ENCODE measurements at regions not wholly inside any gene's neighbourhood (a gene's known extent, or its start where the extent isn't known, plus 50 kb on each side); places are given as distances from the start of the nearest gene placed in this dataset.

DNA sequence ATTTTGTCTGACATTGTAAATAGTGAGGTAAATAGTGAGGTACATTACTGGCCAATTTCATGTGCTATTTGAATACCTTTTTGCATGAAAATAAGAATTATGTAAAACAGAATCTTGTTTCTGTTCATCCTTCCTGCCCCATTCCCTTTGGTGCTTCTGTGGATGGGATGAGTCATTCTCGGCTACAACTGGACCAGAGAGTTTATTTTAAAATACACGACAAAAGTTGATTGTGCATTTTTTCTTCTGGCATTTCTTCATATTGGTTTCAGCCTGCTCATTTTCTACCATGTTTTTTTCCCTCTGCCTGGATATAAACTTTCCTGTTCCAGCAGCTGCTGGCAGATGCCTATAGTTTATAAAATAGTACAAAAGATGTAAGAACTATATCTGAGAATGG, 107.5 kb downstream of the CYSLTR2 start:
- DNase-seq: no peak

DNA sequence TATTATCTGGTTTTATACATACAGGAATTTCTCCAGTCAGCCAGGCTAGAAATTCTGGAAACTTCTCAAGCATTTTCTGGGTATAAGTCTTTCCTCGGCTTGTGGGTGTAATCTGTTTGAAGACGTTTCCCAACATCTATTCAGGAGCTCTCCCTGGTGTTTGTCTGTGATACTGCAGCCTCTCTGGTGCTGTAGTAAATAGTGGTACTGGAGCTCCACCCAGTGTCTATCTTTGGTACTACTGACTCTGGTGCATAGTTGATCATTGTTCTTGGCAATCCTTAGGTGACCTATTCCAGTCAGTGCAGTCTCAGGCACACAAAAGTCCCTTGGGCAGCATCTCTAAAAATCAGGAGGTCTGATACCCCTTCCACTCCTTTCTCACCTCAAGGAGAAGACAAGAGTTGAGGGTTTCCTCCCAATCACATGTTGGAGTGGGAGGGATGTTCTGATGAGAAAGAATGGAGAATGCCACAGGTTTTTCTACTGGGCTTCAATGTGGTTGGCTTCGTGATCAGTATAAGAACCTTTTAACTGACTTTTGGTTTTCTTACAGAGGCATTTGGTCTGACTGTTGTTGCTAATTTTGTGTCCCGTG, 115.5 kb downstream of the CYSLTR2 start:
- peak; percentile 80 for DNase-seq

DNA sequence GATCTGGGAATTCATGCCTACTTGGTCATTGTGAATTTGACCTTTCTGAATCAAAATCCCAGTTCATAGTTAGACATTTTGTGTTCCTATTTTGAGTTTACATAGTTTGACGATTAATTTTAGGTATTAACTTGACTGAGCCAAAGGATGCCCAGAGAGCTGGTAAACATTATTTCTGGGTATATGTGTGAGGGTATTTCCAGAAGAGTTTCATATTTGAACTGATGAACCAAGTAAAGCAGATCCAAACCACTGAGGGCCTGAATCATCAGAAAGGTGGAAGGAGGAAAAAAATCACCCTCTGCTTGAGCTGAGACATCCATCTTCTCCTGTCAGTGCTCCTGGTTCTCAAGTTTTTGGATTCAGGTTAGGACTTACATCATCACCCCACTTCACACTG, 116.6 kb downstream of the CYSLTR2 start:
- DNase-seq: no peak

DNA sequence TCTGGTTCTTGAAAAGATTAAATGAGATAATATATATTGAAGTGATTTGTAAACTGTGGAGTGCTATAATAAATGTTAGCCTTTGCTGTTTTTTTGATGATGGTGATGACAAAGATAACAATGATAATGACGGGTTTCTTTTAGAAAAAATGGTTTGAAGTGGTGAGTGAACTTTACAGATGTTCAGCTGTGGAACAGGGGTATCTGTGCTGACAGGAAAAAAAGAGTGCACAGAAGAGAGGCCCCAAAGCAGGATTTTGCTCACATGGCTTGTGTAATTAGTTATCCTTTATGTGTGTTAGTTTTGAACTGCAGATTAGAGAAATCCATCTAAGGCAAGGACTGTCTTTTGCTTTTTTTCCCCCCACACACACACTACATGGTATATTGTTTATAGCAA, 119.2 kb downstream of the CYSLTR2 start:
- no peak for DNase-seq

DNA sequence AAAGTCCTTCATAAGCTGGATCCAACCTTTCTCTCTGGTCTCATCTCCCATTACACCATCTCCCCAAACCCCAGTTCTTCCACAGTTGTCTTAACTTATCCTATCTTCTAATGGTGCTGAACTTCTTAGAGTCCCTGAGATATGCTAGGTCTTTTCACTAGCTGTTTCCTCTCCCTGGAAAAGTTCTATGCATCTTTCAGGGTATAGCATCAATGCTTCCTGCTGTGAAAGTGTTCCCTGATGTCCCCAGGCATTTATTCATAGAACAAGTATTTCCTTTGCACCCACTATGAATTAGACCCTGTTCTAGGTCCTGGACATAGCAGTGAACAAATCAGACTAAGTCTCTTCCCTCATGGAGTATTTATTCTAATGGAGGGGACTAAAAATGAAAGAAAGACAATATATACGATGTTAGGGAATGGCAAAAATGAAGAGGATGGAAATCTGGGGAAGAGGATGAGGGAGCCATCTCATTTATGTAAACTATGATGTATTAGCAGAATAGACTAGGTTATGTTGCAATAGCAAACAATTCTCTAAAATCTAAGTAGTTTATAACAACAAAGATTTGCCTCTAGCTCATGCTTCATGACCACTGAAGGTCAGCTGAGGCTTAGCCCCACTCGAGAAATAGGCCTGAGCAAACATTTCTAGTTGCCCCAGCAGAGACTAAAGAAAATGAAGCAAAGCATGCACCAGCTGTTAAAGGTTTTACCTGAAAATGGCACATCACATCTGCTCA, 120.0 kb downstream of the CYSLTR2 start:
- no peak for DNase-seq

DNA sequence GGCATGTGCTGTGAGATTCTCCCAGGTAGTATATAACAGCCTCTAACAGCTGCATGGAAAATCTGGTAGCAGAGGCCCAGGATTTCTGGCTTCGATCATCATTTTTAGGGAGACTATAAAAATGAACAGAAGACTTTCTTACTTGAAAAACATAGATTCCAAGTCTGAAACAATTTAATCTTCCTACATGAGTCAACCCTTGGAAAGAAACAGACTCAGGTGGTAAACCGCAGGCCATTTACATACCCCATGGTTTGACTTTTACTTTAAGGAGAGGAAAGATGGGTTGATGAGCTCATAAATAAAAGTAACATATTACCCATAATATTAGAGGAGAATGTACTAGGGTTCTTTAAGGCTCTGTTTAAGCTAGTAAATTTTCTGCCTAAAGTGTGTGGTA, 121.6 kb downstream of the CYSLTR2 start:
- no peak for DNase-seq

DNA sequence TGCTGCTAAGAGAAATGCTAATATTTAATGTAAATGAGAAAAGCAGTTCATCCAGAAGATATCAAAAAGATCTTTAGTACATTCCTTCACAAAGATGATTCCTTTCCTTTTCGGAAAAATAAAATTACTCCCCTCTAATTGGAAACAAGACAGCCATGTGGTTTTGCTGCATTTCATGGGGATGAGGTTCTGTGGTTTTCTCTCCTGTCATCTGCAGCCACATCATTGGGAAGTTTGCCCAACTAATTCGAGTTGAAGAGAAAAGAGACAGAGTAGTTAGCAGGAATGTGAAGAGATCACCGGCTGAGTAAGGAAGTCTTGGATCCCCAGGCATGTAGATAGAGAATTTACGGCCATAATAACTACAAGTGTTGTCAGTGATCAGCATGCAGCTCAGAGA, 122.1 kb downstream of the CYSLTR2 start:
- DNase-seq: no peak

DNA sequence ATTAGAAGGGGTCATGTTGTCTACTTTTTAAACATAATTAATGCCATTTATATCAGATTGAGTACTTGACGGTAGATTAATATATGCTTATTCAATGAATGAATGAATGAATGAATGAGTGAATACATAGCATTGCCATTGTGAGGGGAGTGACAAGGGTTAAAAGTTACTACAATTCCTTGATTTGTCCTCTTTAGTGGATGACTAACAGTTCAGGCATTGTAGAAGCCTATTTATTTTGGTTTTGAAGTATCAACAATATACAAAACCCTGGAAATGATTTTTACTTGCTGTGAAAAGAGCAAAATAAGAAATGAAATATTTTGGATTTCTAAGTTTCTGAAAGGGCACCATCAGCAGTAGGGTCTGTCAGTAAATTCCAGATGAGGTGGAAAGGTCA, 122.7 kb downstream of the CYSLTR2 start:
- no peak for DNase-seq

DNA sequence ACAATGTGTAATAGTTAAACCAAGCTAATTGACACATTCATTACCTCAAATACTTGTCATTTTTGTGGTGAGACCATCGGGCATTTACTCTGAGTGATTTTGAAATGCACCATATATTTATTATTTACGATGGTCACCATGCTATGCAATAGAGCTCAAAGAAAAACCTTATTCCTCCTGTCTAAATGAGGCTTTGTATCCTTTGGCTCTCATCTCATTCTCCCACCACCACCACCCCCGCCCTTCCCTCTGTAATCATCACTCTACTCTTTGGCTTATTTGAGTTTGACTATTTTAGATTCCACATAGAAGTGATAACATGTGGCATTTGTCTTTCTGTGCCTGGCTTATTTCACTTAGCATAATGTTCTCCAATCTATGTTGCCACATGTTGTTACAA, 124.9 kb downstream of the CYSLTR2 start:
- no peak for DNase-seq

DNA sequence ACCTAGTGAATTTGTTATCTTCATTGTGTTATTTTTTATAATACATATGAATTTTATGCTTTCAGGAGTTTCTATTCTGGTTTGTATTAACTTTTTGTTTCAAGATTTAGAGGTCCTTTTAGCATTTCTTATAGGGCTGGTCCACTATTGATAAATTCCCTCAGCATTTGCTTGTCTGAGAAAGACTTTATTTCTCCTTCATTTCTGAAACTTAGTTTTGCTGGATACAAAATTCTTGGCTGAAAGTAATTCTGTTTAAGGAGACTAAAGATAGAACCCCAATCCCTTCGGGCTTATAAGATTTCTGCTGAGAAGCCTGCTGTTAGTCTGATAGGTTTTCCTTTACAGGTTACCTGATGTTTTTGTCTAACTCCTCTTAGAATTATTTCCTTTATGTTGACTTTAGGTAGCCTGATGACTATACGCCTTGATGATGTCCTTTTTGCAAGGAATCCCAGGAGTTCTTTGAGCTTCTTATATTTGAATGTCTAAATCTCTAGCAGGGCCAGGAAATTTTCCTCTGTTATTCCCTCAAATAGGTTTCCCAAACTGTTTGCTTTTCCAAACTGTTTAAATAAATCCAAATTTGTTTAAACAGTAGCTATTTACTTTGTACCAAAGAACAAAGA, 127.1 kb downstream of the CYSLTR2 start:
- no peak for DNase-seq

DNA sequence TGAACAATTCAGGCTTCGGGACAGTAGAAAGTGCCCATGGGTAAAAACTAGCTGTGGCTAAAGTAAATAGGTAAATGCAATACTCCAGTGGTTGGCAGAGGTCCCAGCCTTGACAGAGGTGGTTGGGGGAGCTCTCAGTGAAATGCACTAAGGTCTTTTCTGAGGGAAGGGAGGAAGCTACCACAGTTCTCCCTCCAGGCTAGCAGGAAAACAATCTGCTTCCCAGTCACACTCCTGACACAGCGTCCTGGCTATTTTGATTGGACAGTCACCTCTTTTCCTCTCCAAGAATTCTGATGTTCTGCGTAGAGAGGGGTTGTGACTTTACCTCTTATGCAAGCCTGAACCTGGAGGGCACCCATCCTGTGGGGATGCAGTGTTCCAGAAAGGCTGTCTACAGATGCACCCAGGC, 128.7 kb downstream of the CYSLTR2 start:
- no peak for DNase-seq

DNA sequence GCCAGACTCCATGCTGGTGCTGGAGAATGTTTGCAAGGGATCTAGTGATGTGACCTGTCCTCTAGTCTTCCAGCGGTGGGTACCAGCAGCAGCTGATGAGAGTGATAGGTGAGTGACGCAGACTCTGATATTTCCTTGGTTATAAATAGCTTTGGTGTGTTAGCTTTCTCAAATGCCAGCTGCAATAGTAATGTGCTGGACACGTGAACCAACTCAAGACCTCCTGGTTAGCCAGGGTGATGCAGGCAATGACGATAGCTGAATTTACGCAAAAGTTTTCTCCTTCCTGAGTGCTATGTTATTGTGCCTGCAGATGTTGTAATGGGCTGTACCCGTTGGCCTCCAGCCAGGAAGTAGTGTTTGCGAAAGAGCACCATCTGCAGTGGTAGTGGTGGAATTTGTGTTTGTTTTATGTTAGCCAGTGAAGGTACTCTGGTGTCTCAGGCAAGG, 129.5 kb downstream of the CYSLTR2 start:
- peak; percentile 97 for DNase-seq

DNA sequence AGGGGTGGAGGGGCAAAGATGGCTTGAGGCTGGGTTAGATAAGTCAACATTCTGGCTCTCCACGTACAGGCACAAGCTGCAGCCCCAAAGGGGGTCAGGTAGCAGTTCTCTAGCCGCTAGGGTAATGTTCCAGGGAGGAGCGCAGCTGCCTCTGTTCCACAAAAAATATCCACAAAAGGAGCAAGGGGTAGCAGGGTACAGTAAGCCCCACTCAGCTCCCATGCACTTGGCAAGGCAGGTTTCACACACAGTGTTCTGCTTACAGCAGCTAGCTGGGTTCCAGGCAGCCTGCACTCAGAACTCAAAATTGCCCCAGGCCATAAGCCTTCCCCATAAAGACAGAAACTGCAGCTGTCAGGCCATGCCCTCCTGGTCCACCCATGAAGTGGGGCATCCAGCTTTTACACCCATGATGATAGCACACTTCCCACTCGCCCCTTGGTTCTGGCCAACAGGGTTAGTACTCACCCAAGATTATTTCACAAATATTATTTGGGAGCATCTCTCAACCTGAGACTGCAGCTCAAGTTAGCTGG, 130.0 kb downstream of the CYSLTR2 start:
- no peak for DNase-seq

DNA sequence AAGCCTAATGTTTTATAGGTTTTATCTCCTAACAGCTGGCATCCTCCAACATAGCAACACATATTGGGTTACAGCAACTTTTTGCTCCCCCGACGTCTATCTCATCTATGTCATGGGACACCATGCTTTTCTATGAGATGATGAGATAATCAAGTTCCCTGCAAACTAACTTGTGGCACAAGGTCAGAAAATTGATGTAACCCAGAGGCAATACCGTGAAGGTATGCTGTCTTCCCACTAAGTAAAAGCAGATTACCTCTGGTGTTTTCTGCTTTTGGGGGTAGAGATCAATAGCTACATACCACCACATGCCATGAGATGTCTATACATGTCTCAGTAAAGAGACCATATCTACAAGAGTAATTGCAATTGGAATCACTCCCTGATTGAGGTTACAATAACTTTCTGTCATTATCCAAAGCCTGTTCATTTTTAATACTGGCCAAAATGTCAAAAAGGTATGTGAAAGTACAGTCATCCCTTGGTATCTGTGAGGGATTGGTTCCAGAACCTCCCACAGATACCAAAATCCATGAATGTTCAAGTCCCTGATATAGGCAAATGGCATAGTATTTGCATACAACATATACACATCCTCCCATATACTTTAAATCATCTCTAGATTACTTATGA, 131.3 kb downstream of the CYSLTR2 start:
- DNase-seq: no peak

DNA sequence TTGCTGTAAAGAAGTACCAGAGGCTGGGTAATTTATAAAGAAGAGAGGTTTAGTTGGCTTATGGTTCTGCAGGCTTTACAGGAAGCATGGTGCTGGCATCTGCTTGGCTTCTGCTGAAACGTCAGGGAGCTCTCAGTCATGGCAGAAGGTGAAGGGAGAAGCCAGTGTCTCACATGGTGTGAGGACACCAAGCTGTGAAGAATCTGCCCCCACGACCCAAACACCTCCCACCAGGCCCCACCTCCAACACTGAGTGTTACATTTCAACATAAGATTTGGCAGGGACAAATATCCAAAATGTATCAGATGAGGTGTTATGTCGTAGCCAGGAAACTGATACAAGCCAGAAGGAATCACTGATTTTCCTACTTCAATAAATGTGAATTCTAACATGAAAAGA, 136.5 kb downstream of the CYSLTR2 start:
- DNase-seq: no peak

DNA sequence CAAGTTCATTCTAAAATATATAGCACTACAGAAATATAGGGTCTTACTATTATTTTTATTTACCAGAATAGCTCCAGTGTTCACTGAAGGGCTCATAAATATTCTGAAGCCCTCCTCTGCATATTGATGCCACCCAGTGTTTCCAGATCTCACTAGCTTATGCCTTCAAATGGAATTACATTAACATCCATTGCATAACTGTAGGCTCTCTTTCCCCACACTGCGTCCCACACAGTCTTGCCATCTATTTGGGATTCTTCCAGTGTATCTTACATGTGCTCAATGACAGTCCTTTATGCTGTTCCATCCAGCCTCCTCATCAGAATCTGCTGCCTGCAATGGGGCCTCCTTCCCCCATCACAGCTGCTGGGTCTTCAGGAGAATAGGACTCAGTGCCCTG, 137.2 kb downstream of the CYSLTR2 start:
- DNase-seq: no peak

DNA sequence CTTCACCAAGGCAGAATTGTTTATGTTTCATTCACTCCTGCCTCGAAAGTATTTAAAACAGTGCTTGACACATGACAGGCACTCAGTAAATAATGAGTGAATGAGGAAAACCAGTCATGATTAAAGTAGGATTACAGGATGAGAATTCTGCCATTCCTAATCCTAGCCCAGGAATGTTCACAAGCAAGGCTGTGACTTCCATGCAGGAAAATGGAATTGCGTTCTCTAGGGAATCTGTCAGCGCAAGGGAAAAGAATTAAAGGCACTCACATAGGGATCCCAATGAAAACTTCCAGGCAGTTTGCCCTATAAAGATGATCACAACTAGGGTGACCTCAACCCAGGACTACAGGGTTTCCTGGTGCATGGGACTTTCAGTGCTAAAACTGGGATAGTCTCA, 143.4 kb downstream of the CYSLTR2 start:
- DNase-seq: no peak

DNA sequence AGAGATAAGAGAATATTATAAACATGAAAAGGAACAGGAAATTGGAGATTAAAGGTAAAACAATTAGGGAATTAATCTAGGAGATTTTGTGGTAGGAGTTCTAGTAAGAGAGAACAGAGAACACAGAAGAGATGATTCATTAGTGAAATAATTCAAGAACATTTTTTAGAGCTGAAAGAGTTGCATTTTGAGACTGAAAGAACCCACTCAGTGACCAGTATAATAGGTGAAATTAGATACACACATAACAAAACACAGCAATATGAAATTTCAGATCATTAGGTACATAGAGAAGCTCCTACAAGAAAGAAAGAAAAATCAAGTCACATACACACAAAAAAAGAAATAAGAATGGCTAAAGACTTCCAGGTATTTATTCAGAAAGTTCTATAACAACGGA, 144.0 kb downstream of the CYSLTR2 start:
- DNase-seq: no peak

DNA sequence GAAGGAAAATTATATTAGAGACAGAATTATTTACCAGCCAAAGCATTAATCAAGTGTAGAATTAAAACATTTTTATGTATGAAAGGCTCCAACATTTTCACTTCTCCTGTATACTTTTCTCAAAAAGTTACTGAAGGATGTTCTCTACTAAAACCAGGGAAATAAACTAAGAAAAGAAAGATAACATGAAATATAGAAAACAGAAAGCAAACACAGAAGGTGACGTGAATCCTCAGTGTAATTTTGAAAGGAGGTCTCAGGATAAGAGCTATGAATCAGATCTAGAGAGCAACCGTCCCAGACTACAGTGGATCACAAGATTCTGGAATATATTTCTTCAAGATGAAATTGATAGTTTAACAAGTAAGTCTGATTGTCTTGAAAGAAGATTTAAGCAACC, 144.5 kb downstream of the CYSLTR2 start:
- no peak for DNase-seq

DNA sequence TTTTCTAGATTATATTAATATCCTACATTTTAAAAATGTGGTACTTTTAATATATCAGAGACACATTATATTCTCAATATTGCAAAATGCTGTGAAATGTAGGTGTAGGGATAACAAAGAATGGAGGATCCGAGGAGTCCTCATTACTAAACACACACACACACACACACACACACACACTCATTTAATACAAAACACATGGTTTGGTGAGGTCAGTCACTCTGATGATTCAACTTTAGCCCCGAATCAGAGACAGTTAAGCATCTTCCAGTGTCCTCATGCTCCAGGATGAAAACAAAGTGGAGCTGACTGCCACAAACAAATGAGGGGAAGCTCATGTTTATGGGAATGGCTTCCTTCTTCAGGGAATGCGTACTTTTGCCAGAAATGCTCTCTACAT, 147.5 kb downstream of the CYSLTR2 start:
- DNase-seq: no peak

DNA sequence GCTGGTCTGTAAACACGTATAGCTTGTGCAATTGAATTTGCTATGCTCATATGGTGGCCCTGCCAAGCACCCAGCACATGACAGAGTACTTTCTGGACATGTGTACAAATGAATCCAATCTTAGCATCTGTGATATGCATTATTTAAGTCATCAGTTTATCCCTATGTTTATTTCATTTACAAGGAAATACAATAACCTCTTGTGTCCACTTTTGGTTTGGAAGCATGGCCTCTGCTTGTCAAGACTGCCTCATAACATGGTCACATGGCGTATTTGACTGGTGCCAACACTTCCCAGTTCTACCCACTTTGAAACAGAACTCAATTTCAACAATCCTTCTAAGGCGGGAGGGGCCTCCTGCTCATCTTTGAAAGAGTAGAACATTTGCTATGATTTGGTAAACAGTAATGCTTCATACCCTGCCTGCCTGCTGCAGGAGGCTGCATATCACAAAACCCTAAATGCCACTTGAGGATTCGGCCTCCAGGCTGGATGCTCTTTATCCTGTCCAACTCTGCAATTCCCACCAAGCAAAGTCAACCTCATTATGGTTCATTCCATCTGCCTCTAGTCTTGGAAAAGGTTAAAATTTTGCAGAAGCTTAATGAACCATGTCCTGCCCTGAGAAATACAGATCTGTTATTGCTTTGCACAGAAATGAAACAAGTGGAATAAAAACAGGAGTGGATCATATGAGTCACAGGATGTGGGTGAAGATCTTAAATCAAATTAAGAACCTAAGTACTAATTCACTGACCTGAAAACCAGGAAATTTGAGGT, 151.3 kb downstream of the CYSLTR2 start:
- peak; percentile 55 for DNase-seq

DNA sequence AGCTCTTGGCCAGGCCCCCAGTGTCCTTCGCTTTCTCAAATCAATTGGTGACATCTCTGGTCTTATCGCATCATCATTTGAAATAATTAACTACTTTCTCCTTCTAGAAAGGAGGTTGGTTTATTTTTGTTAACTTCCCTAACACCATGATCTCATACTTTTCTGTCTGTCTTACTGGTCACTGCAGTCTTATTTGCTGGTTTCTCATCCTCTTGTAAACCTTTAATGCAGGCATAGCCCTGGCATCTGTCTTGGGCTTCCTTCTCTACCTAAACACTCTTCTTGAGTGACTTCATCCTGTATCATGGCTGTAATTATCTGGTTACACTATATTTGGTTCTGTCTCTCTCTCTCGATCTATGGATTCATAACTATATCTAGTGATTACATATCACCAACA, 152.8 kb downstream of the CYSLTR2 start:
- DNase-seq: peak; percentile 44

DNA sequence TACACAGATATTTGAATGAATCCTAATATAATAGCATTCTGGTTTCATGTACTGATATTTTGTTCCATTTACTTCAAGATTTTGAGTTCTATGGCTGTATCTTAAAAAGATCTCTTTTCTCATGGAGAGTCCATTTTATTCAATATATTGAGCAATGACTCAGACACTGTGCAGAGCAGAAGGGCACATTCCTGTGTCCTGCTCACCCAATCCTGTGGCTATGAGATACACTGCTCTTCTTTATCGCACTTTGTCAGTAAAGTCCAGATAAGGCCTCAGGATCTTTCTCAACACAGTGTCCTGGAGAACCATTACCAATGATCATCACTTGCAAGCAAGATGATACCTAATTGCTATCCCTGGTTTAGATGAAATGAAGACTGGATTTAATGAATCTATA, 155.0 kb downstream of the CYSLTR2 start:
- no peak for DNase-seq

All from MV-4-11 (cell line).